OCI-LY1 (cell line): ENCODE measurements at regions not wholly inside any gene's neighbourhood (a gene's known extent, or its start where the extent isn't known, plus 50 kb on each side); places are given as distances from the start of the nearest gene placed in this dataset.

Experiments used
- H2AFZ ChIP-seq: fragments of 200-600 bp; sonication (generic), shearing (Covaris generic); 2 replicates; pipeline ENCODE4 v1.6.0; 2014; ENCODE audit warnings: antibody characterized with exemption, mild to moderate bottlenecking, low read length
- H3F3A ChIP-seq: fragments of 200-600 bp; sonication (generic), shearing (Covaris generic); 2 replicates; pipeline ENCODE4 v1.6.0; 2014; ENCODE audit warnings: mild to moderate bottlenecking, antibody characterized with exemption, low read length, moderate library complexity; ENCODE audit not compliant: insufficient read depth
- H3K27ac ChIP-seq: fragments of 200-600 bp; sonication (generic); 2 replicates; pipeline ENCODE4 v1.5.1; 2014; ENCODE audit warnings: low read length, mixed run types, mild to moderate bottlenecking, low read depth; ENCODE audit not compliant: poor library complexity, severe bottlenecking
- H3K27me3 ChIP-seq: fragments of 200-600 bp; sonication (generic); 2 replicates; pipeline ENCODE4 v1.6.0; 2014; ENCODE audit warnings: antibody characterized with exemption, mild to moderate bottlenecking, low read length, moderate library complexity; ENCODE audit not compliant: insufficient read depth
- H3K36me3 ChIP-seq: fragments of 200-600 bp; sonication (generic); 2 replicates; pipeline ENCODE4 v1.6.1; 2014; ENCODE audit warnings: mild to moderate bottlenecking, antibody characterized with exemption, low read length, moderate library complexity, mixed read lengths; ENCODE audit not compliant: insufficient read depth
- H3K4me1 ChIP-seq: fragments of 200-600 bp; sonication (generic); 2 replicates; pipeline ENCODE4 v1.5.1; 2014; ENCODE audit warnings: mild to moderate bottlenecking, low read length, moderate library complexity; ENCODE audit not compliant: insufficient read depth, severe bottlenecking
- H3K4me2 ChIP-seq: fragments of 200-600 bp; sonication (generic), shearing (Covaris generic); 2 replicates; pipeline ENCODE4 v1.6.1; 2014; ENCODE audit warnings: low read length
- H3K4me3 ChIP-seq: fragments of 200-600 bp; sonication (generic); 2 replicates; pipeline ENCODE4 v1.5.1; 2014; ENCODE audit warnings: low read length, low read depth, mild to moderate bottlenecking, mixed read lengths; ENCODE audit not compliant: poor library complexity, severe bottlenecking
- H3K79me2 ChIP-seq: fragments of 200-600 bp; shearing (Covaris generic); 2 replicates; pipeline ENCODE4 v1.6.1; 2016; ENCODE audit warnings: mixed run types, low read length, mixed read lengths; ENCODE audit not compliant: insufficient read depth
- H3K9ac ChIP-seq: fragments of 200-600 bp; sonication (generic), shearing (Covaris generic); 2 replicates; pipeline ENCODE4 v1.6.1; 2014; ENCODE audit warnings: mild to moderate bottlenecking, low read length, mixed read lengths
- H3K9me2 ChIP-seq: fragments of 200-600 bp; sonication (generic), shearing (Covaris generic); 2 replicates; pipeline ENCODE4 v1.6.1; 2014; ENCODE audit warnings: low read depth, mild to moderate bottlenecking, low read length, mixed read lengths
- H3K9me3 ChIP-seq: fragments of 200-600 bp; shearing (Covaris generic); 2 replicates; pipeline ENCODE4 v1.6.1; 2014; ENCODE audit warnings: low read length, mixed read lengths
- H4K20me1 ChIP-seq: fragments of 200-600 bp; sonication (generic), shearing (Covaris generic); 2 replicates; pipeline ENCODE4 v1.6.0; 2016; ENCODE audit warnings: mild to moderate bottlenecking, low read length; ENCODE audit not compliant: insufficient read depth
- EZH2 ChIP-seq: fragments of 200-600 bp; sonication (generic), shearing (Covaris generic); IDR thresholded peaks from 2 replicates; pipeline ENCODE4 v1.8.0; 2017; ENCODE audit warnings: borderline replicate concordance, mixed run types, mild to moderate bottlenecking, antibody characterized with exemption, low read length, moderate library complexity, mixed read lengths
- TF ChIP-seq, protein P1 (sequence below): fragments of 200-600 bp; sonication (generic), shearing (Covaris generic); IDR thresholded peaks from 2 replicates; pipeline ENCODE4 v1.5.1; 2017; ENCODE audit warnings: mild to moderate bottlenecking, antibody characterized with exemption, low read length, moderate library complexity, mixed read lengths

DNA sequence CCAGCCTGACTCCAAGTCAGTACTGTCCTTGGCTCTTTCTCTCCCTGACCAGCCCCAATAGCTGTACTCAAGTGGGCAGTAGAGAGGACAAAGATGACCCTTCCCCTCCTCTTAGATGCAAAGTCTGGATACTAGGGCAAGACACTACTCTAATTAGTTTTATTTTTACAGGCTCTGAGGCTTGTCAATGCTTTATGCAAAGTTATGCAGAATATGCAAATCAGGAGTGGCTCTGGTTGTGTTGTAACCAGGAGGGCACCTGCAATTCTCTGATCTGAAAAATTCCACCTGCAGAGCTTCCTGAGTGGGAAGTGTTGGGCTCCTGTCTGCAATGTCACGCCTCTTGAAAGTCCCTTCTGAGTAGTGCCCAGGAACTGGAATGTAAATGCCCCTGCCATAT, 201.5 kb downstream of the RGS3 start:
- no peaks in the 10 kb centered on the region for H3K9me2 ChIP-seq
- TF ChIP-seq, protein P1, sequence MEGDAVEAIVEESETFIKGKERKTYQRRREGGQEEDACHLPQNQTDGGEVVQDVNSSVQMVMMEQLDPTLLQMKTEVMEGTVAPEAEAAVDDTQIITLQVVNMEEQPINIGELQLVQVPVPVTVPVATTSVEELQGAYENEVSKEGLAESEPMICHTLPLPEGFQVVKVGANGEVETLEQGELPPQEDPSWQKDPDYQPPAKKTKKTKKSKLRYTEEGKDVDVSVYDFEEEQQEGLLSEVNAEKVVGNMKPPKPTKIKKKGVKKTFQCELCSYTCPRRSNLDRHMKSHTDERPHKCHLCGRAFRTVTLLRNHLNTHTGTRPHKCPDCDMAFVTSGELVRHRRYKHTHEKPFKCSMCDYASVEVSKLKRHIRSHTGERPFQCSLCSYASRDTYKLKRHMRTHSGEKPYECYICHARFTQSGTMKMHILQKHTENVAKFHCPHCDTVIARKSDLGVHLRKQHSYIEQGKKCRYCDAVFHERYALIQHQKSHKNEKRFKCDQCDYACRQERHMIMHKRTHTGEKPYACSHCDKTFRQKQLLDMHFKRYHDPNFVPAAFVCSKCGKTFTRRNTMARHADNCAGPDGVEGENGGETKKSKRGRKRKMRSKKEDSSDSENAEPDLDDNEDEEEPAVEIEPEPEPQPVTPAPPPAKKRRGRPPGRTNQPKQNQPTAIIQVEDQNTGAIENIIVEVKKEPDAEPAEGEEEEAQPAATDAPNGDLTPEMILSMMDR, result no peak
- no peak for TF ChIP-seq EZH2
- H3K4me2 ChIP-seq, result no peak overlapping the region
- no peaks in the 10 kb centered on the region for H3K9me3 ChIP-seq
- H3K79me2 ChIP-seq, result no peaks in the 10 kb centered on the region
- H3K4me1 ChIP-seq, result no peaks in the 10 kb centered on the region
- no peak overlapping the region for H3K27ac ChIP-seq
- no peaks in the 10 kb centered on the region for H3K27me3 ChIP-seq
- H2AFZ ChIP-seq, result no peak overlapping the region
- H3K9ac ChIP-seq, result no peak overlapping the region
- H3F3A ChIP-seq, result no peaks in the 10 kb centered on the region
- no peaks in the 10 kb centered on the region for H4K20me1 ChIP-seq
- H3K36me3 ChIP-seq, result no peaks in the 10 kb centered on the region
- no peak overlapping the region for H3K4me3 ChIP-seq

DNA sequence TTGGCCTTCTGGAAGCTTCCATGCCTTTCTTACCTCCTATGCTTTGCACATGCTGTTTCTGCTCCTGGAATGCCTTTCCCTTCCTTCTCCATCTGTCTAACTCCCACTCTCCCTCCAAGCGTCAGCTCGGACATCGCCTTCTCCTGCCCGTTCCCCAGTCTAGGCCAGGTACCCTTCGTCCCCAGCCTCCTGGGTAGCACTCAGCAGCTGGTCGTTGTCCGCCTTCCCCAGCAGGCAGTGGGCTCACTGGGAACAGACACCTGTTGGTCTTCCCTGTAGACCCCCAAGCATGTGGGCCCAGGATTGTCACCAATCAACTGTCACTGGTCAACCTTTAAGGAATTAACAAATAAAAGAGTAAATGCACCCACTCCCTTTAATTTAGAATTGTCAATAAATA, 202.2 kb downstream of the RGS3 start:
- Histone ChIP-seq H3K9me2 (no peaks in the 10 kb centered on the region), H4K20me1 (no peaks in the 10 kb centered on the region), H3K4me1 (no peaks in the 10 kb centered on the region), H3K27ac (no peak overlapping the region), H3K9me3 (no peaks in the 10 kb centered on the region), H2AFZ (no peak overlapping the region), H3K36me3 (no peaks in the 10 kb centered on the region), H3K79me2 (no peaks in the 10 kb centered on the region), H3K4me2 (no peak overlapping the region), H3K4me3 (no peak overlapping the region), H3K27me3 (no peaks in the 10 kb centered on the region), H3F3A (no peaks in the 10 kb centered on the region), H3K9ac (no peak overlapping the region)
- TF ChIP-seq, protein P1, result no peak
- TF ChIP-seq EZH2, result no peak

DNA sequence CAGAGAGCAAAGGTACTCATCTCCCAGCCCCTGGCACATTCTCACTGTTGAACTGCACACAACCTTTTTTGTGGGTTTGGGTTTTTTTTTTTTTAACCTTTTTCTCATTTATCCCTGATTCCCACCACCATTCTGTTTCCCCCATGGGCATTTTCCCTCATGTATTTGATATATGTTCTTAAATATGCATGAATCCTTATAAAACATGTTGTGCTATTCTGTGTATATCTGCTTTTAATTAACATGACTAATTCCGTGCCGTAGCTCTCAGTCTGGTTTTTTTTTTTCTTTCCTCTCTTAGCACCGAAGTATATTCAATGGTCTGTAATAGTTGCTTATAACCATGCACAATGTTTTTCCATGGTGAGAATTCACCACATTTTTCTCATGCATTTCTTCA, 204.5 kb downstream of the RGS3 start:
- Histone ChIP-seq H2AFZ (no peak overlapping the region), H3K4me3 (no peak overlapping the region), H3K4me1 (no peaks in the 10 kb centered on the region), H3F3A (no peaks in the 10 kb centered on the region), H4K20me1 (no peaks in the 10 kb centered on the region), H3K36me3 (no peaks in the 10 kb centered on the region), H3K27me3 (no peaks in the 10 kb centered on the region), H3K79me2 (no peaks in the 10 kb centered on the region), H3K9ac (no peak overlapping the region), H3K9me3 (no peaks in the 10 kb centered on the region), H3K27ac (no peak overlapping the region), H3K9me2 (no peaks in the 10 kb centered on the region), H3K4me2 (no peak overlapping the region)
- TF ChIP-seq, protein P1, result no peak
- TF ChIP-seq EZH2, result no peak
